ENCODE measurements at regions not wholly inside any gene's neighbourhood (a gene's known extent, or its start where the extent isn't known, plus 50 kb on each side); places are given as distances from the start of the nearest gene placed in this dataset.

DNA sequence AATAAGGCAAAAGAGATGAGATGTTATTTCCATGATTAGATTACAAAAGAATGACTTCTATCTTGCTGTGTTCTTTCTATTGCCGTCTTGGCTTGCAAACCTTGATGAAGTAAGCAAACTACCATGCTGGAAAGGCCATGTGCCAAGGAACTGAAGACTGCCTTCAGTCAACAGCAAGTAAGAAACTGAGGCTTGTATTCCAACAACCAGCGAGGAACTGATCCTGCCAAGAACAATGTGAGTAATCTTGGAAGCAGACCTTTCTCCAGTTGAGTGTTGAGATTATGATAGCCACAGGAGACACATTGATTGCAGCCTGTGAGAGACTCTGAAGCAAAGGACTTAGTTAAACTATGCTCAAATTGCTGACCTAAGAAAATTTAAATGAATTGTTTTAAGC lies 164.6 kb upstream of the GRM3 start:
- H3K27ac ChIP-seq: no peak overlapping the region
- TF ChIP-seq, protein P1, sequence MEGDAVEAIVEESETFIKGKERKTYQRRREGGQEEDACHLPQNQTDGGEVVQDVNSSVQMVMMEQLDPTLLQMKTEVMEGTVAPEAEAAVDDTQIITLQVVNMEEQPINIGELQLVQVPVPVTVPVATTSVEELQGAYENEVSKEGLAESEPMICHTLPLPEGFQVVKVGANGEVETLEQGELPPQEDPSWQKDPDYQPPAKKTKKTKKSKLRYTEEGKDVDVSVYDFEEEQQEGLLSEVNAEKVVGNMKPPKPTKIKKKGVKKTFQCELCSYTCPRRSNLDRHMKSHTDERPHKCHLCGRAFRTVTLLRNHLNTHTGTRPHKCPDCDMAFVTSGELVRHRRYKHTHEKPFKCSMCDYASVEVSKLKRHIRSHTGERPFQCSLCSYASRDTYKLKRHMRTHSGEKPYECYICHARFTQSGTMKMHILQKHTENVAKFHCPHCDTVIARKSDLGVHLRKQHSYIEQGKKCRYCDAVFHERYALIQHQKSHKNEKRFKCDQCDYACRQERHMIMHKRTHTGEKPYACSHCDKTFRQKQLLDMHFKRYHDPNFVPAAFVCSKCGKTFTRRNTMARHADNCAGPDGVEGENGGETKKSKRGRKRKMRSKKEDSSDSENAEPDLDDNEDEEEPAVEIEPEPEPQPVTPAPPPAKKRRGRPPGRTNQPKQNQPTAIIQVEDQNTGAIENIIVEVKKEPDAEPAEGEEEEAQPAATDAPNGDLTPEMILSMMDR (IDR thresholded peaks at IDR 0.05): no peak
- TF ChIP-seq ZFX (IDR thresholded peaks at IDR 0.05; ENCODE audit: borderline replicate concordance): no peak

DNA sequence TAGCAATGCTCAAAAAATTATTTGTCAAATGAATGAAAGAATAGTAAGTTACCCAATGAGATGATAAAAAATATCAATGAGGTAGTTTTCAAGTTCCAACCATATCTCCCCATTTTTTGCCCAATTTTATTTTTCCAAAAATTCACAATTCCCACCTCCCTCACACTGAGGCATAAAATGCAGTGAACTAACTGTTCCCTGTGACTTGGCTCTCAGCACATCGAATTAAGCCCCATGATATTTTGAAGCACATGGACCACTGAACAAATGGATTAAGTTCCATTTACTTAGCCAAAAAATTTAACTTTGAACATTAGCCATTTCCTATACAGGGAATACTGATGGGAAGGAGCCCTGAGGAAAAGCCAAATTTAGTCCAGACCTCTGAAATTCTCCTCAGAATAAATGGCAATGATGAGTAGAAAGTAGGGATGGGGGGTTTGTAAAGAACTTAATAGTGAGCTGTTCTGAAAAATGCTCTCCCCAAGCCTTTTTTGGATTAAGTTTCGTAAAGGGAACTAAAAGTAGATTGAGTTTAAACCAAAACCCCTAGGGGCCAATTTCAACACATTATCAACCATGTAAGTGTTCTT lies 166.3 kb upstream of the GRM3 start:
- TF ChIP-seq, protein P1 (IDR thresholded peaks at IDR 0.05): no peak
- no peak for TF ChIP-seq ZFX (IDR thresholded peaks at IDR 0.05; ENCODE audit: borderline replicate concordance)
- no peak overlapping the region for H3K27ac ChIP-seq

DNA sequence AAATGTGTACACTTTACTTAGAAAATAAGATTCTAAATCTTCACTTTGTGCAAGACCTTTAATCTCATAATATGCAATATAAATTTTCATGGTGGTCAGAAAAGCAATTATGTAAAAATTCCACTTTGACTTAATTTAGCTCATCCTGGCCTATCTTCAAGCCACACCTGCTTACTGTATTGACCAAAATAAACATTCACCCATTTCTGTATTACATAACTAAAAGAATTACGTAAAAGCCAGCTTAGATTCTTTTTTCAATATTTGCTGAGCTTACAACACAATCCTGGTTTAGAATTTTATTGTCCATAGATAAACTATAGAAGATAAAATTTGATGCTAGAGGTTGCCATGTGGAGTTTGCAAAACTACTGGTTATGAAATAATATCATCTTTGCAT lies 172.9 kb upstream of the GRM3 start:
- H3K27ac ChIP-seq: no peak overlapping the region
- no peak for TF ChIP-seq ZFX (IDR thresholded peaks at IDR 0.05; ENCODE audit: borderline replicate concordance)
- TF ChIP-seq, protein P1 (IDR thresholded peaks at IDR 0.05): no peak

DNA sequence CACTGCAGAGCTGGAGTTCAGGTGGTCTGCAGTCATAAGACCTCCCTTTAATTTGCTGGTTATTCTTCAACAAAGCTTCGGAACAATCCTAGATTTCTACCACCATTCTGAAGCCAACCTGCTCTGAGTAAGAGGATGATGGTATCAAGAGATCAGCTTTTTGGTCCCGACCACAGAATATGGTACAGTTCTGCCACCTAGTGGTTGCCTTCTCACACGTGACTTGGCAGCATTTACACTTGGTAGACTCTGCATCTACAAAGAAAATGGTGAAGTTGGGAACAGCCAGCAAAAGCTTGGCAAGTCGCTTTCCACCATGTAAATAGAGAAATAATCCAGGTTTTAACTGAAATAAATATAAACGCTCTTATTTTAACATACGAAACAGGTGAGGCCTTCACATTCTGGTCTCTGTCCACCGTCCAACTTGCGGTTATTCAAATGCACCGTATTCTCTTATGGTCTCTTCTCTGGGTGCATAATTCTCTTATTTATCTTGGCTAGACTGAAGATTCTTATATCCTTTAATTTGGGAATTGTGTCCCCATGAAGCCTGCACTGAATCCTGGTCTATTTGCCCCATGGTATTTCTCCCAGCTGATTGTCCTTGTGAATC lies 173.9 kb upstream of the GRM3 start:
- no peak for TF ChIP-seq ZFX (IDR thresholded peaks at IDR 0.05; ENCODE audit: borderline replicate concordance)
- TF ChIP-seq, protein P1 (IDR thresholded peaks at IDR 0.05): peak; percentile 88
- no peak overlapping the region for H3K27ac ChIP-seq

DNA sequence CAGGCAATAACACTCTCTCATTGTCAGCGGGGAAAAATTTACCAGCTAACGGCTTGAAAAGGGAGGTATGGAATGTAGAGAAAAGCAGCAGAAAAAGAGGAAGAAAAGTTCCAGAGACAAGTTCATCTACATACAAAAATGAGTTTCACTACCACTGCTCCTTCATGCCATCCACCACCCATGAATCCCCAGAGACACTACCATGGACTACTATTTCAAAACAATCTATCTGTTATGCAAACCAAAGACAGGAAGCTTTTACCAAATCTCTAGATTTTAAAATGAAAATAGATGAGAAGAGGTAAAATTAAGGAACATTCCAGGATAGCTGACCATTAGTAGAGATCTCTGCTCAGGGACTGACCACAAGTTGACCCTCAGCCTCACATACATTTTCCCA lies 189.0 kb upstream of the GRM3 start:
- no peak overlapping the region for H3K27ac ChIP-seq
- TF ChIP-seq ZFX (IDR thresholded peaks at IDR 0.05; ENCODE audit: borderline replicate concordance): no peak

DNA sequence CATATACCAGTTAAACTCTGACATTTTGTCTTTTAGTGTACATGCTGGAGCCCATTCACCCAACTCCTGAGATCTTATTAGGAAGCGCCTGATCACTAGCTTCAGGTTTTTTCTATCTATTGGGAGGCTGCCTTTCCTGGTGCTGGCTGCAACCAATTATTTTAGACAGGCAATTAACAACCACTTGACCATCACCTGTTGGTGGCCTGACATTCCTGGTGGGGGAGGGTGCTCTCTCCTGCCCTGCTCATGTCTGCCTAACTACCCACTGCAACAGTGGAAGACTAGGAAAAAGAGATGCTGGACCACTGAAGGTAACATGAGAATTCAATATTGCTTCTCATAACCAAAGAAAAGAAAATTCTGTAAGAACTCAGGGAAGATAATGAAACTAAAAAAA lies 190.3 kb upstream of the GRM3 start:
- H3K27ac ChIP-seq: no peak overlapping the region
- TF ChIP-seq, protein P1 (IDR thresholded peaks at IDR 0.05): no peak
- TF ChIP-seq ZFX (IDR thresholded peaks at IDR 0.05; ENCODE audit: borderline replicate concordance): no peak

DNA sequence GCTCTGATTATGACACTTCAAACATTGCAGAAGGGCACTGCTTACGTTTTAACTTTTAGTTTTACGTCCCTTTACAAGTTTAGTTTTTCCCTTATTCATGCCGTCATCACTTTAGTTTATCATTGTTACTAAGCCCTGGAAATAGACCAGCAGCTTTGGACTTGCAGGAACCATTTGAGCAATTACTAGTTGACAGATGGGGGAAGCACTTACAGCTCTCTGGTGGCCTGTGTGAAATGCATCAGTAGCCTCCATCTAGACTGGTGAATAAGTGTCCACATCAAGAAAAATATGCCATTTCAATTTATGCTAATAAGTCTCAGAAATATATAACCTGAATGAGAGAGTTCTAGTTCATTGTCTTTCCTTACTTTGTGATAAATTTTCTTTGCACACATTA lies 194.9 kb upstream of the GRM3 start:
- no peak overlapping the region for H3K27ac ChIP-seq
- no peak for TF ChIP-seq ZFX (IDR thresholded peaks at IDR 0.05; ENCODE audit: borderline replicate concordance)
- TF ChIP-seq, protein P1 (IDR thresholded peaks at IDR 0.05): no peak

DNA sequence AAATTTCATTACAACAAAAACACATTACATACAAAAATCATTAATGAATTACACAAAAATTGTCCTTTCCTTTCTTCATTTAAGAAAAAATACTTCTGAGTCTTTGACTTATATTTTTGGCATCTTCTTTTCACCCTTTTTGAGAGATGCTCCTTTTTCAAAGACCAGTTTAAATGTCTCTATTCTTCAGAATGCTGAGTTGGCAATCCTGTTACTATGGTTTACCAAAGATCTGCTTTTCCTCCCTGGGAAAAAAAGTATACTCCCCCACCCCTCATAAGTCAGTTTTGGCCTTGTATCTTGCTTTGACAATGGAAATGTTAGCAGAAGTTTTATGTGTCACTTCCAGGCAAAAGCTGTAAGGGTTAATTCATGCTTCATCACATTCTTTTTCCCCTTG lies 198.4 kb upstream of the GRM3 start:
- TF ChIP-seq, protein P1 (IDR thresholded peaks at IDR 0.05): no peak
- TF ChIP-seq ZFX (IDR thresholded peaks at IDR 0.05; ENCODE audit: borderline replicate concordance): no peak
- no peak overlapping the region for H3K27ac ChIP-seq
